ENCODE measurements at regions not wholly inside any gene's neighbourhood (a gene's known extent, or its start where the extent isn't known, plus 50 kb on each side); places are given as distances from the start of the nearest gene placed in this dataset.
A peak's percentile ranks its signal among the peaks of the same experiment; 100 is the strongest.

DNA sequence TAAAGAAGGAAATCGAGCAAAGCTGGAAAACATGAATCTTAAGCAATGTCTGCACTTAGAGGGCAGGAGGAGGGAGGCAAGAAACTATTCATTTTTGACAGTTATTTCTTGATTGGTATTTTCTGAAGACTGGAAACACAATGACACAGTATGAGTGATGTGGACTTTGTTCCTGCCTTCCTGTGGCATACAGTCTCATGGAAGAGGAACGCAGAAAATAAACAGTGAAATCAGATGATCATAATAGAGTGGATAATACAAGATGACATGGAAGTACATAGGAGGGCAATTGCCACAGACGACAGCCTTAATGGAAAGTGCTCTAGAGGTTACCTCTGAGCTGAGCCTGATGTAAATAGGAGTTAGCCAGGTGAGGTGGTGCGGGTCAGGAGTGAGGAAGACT lies 140.4 kb upstream of the MAX start (continued):
- TF ChIP-seq, protein P1, sequence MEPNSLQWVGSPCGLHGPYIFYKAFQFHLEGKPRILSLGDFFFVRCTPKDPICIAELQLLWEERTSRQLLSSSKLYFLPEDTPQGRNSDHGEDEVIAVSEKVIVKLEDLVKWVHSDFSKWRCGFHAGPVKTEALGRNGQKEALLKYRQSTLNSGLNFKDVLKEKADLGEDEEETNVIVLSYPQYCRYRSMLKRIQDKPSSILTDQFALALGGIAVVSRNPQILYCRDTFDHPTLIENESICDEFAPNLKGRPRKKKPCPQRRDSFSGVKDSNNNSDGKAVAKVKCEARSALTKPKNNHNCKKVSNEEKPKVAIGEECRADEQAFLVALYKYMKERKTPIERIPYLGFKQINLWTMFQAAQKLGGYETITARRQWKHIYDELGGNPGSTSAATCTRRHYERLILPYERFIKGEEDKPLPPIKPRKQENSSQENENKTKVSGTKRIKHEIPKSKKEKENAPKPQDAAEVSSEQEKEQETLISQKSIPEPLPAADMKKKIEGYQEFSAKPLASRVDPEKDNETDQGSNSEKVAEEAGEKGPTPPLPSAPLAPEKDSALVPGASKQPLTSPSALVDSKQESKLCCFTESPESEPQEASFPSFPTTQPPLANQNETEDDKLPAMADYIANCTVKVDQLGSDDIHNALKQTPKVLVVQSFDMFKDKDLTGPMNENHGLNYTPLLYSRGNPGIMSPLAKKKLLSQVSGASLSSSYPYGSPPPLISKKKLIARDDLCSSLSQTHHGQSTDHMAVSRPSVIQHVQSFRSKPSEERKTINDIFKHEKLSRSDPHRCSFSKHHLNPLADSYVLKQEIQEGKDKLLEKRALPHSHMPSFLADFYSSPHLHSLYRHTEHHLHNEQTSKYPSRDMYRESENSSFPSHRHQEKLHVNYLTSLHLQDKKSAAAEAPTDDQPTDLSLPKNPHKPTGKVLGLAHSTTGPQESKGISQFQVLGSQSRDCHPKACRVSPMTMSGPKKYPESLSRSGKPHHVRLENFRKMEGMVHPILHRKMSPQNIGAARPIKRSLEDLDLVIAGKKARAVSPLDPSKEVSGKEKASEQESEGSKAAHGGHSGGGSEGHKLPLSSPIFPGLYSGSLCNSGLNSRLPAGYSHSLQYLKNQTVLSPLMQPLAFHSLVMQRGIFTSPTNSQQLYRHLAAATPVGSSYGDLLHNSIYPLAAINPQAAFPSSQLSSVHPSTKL (CRISPR knock-in tag; IDR thresholded peaks at IDR 0.05), result peak; percentile 91
- peak; percentile 92 for TF ChIP-seq FOSL2 (CRISPR knock-in tag; IDR thresholded peaks at IDR 0.05)
- no peak for TF ChIP-seq HOXA7 (CRISPR knock-in tag; IDR thresholded peaks at IDR 0.05)
- TF ChIP-seq, protein P2, sequence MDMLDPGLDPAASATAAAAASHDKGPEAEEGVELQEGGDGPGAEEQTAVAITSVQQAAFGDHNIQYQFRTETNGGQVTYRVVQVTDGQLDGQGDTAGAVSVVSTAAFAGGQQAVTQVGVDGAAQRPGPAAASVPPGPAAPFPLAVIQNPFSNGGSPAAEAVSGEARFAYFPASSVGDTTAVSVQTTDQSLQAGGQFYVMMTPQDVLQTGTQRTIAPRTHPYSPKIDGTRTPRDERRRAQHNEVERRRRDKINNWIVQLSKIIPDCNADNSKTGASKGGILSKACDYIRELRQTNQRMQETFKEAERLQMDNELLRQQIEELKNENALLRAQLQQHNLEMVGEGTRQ (IDR thresholded peaks at IDR 0.05; ENCODE audit: low read depth, low read length), result no peak
- TF ChIP-seq, protein P2 (CRISPR knock-in tag; IDR thresholded peaks at IDR 0.05; ENCODE audit: borderline replicate concordance), result no peak
- TF ChIP-seq, protein P3, sequence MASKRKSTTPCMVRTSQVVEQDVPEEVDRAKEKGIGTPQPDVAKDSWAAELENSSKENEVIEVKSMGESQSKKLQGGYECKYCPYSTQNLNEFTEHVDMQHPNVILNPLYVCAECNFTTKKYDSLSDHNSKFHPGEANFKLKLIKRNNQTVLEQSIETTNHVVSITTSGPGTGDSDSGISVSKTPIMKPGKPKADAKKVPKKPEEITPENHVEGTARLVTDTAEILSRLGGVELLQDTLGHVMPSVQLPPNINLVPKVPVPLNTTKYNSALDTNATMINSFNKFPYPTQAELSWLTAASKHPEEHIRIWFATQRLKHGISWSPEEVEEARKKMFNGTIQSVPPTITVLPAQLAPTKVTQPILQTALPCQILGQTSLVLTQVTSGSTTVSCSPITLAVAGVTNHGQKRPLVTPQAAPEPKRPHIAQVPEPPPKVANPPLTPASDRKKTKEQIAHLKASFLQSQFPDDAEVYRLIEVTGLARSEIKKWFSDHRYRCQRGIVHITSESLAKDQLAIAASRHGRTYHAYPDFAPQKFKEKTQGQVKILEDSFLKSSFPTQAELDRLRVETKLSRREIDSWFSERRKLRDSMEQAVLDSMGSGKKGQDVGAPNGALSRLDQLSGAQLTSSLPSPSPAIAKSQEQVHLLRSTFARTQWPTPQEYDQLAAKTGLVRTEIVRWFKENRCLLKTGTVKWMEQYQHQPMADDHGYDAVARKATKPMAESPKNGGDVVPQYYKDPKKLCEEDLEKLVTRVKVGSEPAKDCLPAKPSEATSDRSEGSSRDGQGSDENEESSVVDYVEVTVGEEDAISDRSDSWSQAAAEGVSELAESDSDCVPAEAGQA (IDR thresholded peaks at IDR 0.05; ENCODE audit: low read depth), result 0 out of 2 replicates have a peak, but pooled peaks have one; percentile 21
- TF ChIP-seq, protein P3 (CRISPR knock-in tag; IDR thresholded peaks at IDR 0.05; ENCODE audit: borderline replicate concordance), result no peak
- TF ChIP-seq NFIC (IDR thresholded peaks at IDR 0.05; ENCODE audit: low read length), result peak; percentile 49; the same call in 1 of the 2 replicates
- TF ChIP-seq HNF4A (CRISPR knock-in tag; IDR thresholded peaks at IDR 0.05), result peak; percentile 86
